CD4-positive, alpha-beta memory T cell (primary cell): ENCODE measurements at regions not wholly inside any gene's neighbourhood (a gene's known extent, or its start where the extent isn't known, plus 50 kb on each side); places are given as distances from the start of the nearest gene placed in this dataset.

Source experiments
- CTCF ChIA-PET: fragments of 350-600 bp; sonication (Branson Sonifier 250); formaldehyde crosslinking; loops from one replicate; lab custom pipeline; 2021; ENCODE audit warnings: inconsistent platforms; ENCODE audit not compliant: partially characterized antibody; lab: Charles Lee
- POLR2A ChIA-PET: fragments of 350-600 bp; sonication (Branson Sonifier 250); formaldehyde crosslinking; loops from one replicate; lab custom pipeline; 2021; ENCODE audit not compliant: partially characterized antibody; lab: Charles Lee
- DNase-seq, 5 donors: peaks; one replicate each; pipeline versions ENCODE4 v3.0.0 to v3.0.0-alpha.2; 2020 to 2022; ENCODE audit warnings: mixed read lengths in 1 of 5
- H3K27ac ChIP-seq: one replicate; pipeline ENCODE4 v1.7.0; 2013; ENCODE audit warnings: low read depth, low read length
- H3K27me3 ChIP-seq: 2 replicates; pipeline ENCODE4 v1.7.0; 2013; ENCODE audit warnings: mild to moderate bottlenecking, low read length, moderate library complexity; ENCODE audit not compliant: insufficient read depth
- H3K36me3 ChIP-seq: 2 replicates; pipeline ENCODE4 v1.7.0; 2013; ENCODE audit warnings: mild to moderate bottlenecking, low read length, moderate library complexity; ENCODE audit not compliant: insufficient read depth
- H3K4me1 ChIP-seq: 2 replicates; pipeline ENCODE4 v1.7.0; 2013; ENCODE audit warnings: mild to moderate bottlenecking, low read length, moderate library complexity; ENCODE audit not compliant: insufficient read depth
- H3K4me3 ChIP-seq, 2 donors: one replicate each; pipeline ENCODE4 v1.7.0; 2013; ENCODE audit warnings: low read length in 2 of 2, mild to moderate bottlenecking in 1 of 2
- H3K9me3 ChIP-seq, 2 donors: one replicate each; pipeline ENCODE4 v1.7.0; 2013; ENCODE audit warnings: low read length in 2 of 2, control low read depth in 1 of 2; ENCODE audit not compliant: control insufficient read depth in 1 of 2
- H3K27ac Mint-ChIP-seq, 7 donors: one replicate each; pipeline ENCODE4 v1.8.0; 2020 to 2021; ENCODE audit warnings: mixed read lengths in 7 of 7, mild to moderate bottlenecking in 6 of 7, inconsistent platforms in 3 of 7, moderate library complexity in 3 of 7
- H3K27me3 Mint-ChIP-seq, 2 donors: one replicate each; pipeline ENCODE4 v1.8.0; 2020 to 2021; ENCODE audit warnings: mixed read lengths in 2 of 2
- H3K36me3 Mint-ChIP-seq, 2 donors: one replicate each; pipeline ENCODE4 v1.8.0; 2020 to 2021; ENCODE audit warnings: mixed read lengths in 2 of 2, inconsistent platforms in 1 of 2, mild to moderate bottlenecking in 1 of 2
- H3K4me1 Mint-ChIP-seq, 4 donors: one replicate each; pipeline ENCODE4 v1.8.0; 2020 to 2021; ENCODE audit warnings: mixed read lengths in 4 of 4, mild to moderate bottlenecking in 1 of 4
- H3K4me3 Mint-ChIP-seq, 8 donors: one replicate each; pipeline ENCODE4 v1.8.0; 2020 to 2021; ENCODE audit warnings: mixed read lengths in 8 of 8, mild to moderate bottlenecking in 7 of 8, moderate library complexity in 6 of 8, inconsistent platforms in 3 of 8
- H3K9me3 Mint-ChIP-seq, 8 donors: one replicate each; pipeline ENCODE4 v1.8.0; 2020 to 2021; ENCODE audit warnings: mixed read lengths in 8 of 8, mild to moderate bottlenecking in 5 of 8, inconsistent platforms in 3 of 8, moderate library complexity in 1 of 8
- intact Hi-C: fragments of 100-400 bp; cut with micrococcal nuclease; formaldehyde crosslinking; loops from one replicate; pipeline ENCODE4 v1.15.1; 2023

GRCh38 chr9:38255599-38255998 is 136.9 kb upstream of the ALDH1B1 start:
- Histone ChIP-seq H3K4me3 (no peak overlapping the region), H3K27me3 (no peaks in the 10 kb centered on the region), H3K36me3 (no peaks in the 10 kb centered on the region), H3K4me1 (no peaks in the 10 kb centered on the region), H3K9me3 (no peaks in the 10 kb centered on the region), H3K27ac (no peak overlapping the region)
- Mint-ChIP-seq H3K9me3 (peaks cover 0 to 4% (median 0%) of the 10 kb centered on the region in 8 donors), H3K27ac (no peak overlapping the region), H3K4me1 (no peaks in the 10 kb centered on the region), H3K36me3 (no peaks in the 10 kb centered on the region), H3K4me3 (no peak overlapping the region), H3K27me3 (peaks cover 7 to 12% of the 10 kb centered on the region in 2 donors)
- intact Hi-C loops, result no loop called here
- no peak for DNase-seq
- POLR2A ChIA-PET, result no interaction called here
- CTCF ChIA-PET, result no interaction called here

GRCh38 chr9:38254756-38255155 is 137.7 kb upstream of the ALDH1B1 start:
- Histone ChIP-seq H3K4me1 (no peaks in the 10 kb centered on the region), H3K27me3 (no peaks in the 10 kb centered on the region), H3K36me3 (no peaks in the 10 kb centered on the region), H3K4me3 (no peak overlapping the region), H3K9me3 (no peaks in the 10 kb centered on the region), H3K27ac (no peak overlapping the region)
- H3K4me1 Mint-ChIP-seq, result no peaks in the 10 kb centered on the region
- peaks cover 0 to 2% (median 0%) of the 10 kb centered on the region in 8 donors for H3K9me3 Mint-ChIP-seq
- H3K27me3 Mint-ChIP-seq, result peaks cover 3 to 8% of the 10 kb centered on the region in 2 donors
- DNase-seq, result no peak
- H3K27ac Mint-ChIP-seq, result no peak overlapping the region
- intact Hi-C loops, result no loop called here
- H3K4me3 Mint-ChIP-seq, result no peak overlapping the region
- ChIA-PET CTCF (no interaction called here), POLR2A (no interaction called here)
- no peaks in the 10 kb centered on the region for H3K36me3 Mint-ChIP-seq

GRCh38 chr9:38254151-38254550 is 138.4 kb upstream of the ALDH1B1 start:
- Mint-ChIP-seq H3K9me3 (no peaks in the 10 kb centered on the region), H3K4me1 (no peaks in the 10 kb centered on the region), H3K27me3 (peaks cover 1 to 5% of the 10 kb centered on the region in 2 donors), H3K4me3 (no peak overlapping the region), H3K36me3 (no peaks in the 10 kb centered on the region), H3K27ac (no peak overlapping the region)
- DNase-seq, result no peak
- no peaks in the 10 kb centered on the region for H3K36me3 ChIP-seq
- H3K27ac ChIP-seq, result no peak overlapping the region
- H3K9me3 ChIP-seq, result no peaks in the 10 kb centered on the region
- ChIA-PET POLR2A (no interaction called here), CTCF (no interaction called here)
- no peak overlapping the region for H3K4me3 ChIP-seq
- H3K27me3 ChIP-seq, result no peaks in the 10 kb centered on the region
- no peaks in the 10 kb centered on the region for H3K4me1 ChIP-seq
- intact Hi-C loops, result no loop called here

DNA sequence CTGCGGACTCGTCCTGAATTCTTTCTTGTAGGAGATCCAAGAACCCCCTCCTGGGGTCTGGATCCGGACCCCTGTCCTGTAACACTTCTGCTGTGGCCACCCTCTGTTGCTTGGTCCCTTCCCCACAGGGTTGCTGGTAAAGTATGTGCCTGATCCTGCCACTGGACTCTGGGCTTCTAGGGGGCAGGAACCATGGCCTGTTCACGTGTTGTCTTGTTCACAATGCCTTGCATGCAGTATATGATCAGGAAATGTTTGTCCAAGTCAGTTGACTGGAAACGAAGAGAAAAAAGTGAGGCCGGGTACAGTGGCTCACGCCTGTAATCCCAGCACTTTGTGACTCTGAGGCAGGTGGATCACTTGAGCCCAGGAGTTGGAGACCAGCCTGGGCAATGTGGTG is 139.3 kb upstream of the ALDH1B1 start:
- Mint-ChIP-seq H3K36me3 (no peaks in the 10 kb centered on the region), H3K9me3 (no peaks in the 10 kb centered on the region), H3K4me3 (no peak overlapping the region), H3K27me3 (peaks cover 1 to 3% of the 10 kb centered on the region in 2 donors), H3K4me1 (no peaks in the 10 kb centered on the region), H3K27ac (no peak overlapping the region)
- intact Hi-C loops, result no loop called here
- H3K4me3 ChIP-seq, result no peak overlapping the region
- ChIA-PET POLR2A (no interaction called here), CTCF (interaction anchor here (0.7 kb wide), 1 partner anchor 36 kb away, joined by 3 read pairs; no protein-coding TSS in a partner anchor)
- H3K9me3 ChIP-seq, result no peaks in the 10 kb centered on the region
- no peak for DNase-seq
- H3K4me1 ChIP-seq, result no peaks in the 10 kb centered on the region
- H3K36me3 ChIP-seq, result no peaks in the 10 kb centered on the region
- no peaks in the 10 kb centered on the region for H3K27me3 ChIP-seq
- H3K27ac ChIP-seq, result no peak overlapping the region

GRCh38 chr9:38251036-38251860 is 141.3 kb upstream of the ALDH1B1 start:
- H3K27ac ChIP-seq, result no peak overlapping the region
- H3K27ac Mint-ChIP-seq, result no peak overlapping the region
- intact Hi-C loops, result no loop called here

DNA sequence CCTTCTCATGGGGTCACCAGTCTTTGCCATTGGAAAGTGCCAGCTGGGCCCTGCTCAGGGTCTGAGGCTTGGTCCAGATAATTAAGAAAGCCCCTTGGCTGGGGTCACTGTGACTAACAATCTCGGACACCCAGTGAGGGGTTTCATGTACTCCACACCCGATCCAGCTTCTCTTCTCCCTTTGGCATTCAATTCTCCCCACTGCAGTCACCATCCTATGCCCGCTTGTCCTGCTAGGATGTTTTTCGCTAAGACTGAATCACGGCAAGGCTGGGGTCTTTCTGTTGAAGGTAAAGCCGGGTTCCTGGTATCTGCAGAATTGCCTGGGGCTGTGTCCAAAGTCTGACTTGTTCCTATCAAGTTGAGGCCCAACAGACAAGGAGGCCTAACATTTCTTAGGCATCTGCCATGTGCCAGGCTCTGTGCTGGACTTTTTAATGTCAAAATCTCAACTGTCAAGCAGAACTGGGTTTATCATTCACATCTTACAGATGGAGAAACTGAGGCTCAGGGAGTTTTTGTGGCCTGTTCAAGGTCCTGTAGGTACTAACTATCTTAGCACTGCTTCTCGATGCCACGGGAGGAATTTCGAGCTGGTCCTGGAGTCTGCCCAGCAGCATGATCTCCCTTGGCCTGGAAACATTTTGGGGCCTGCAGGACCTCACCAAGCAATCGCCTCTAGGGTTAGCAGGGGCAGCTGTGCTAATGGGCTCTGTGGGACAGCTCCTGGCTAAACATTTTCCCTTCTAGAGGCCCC is 142.0 kb upstream of the ALDH1B1 start:
- DNase-seq, result no peak
- H3K27me3 ChIP-seq, result no peaks in the 10 kb centered on the region
- CTCF ChIA-PET, result no interaction called here
- H3K4me3 ChIP-seq, result no peak overlapping the region
- H3K27ac ChIP-seq, result no peak overlapping the region
- H3K27me3 Mint-ChIP-seq, result peaks cover 6 to 8% of the 10 kb centered on the region in 2 donors
- H3K4me1 Mint-ChIP-seq, result no peaks in the 10 kb centered on the region
- no peaks in the 10 kb centered on the region for H3K4me1 ChIP-seq
- no peaks in the 10 kb centered on the region for H3K36me3 ChIP-seq
- H3K4me3 Mint-ChIP-seq, result no peak overlapping the region
- H3K9me3 Mint-ChIP-seq, result no peaks in the 10 kb centered on the region
- intact Hi-C loops, result no loop called here
- H3K27ac Mint-ChIP-seq, result peak overlapping the region in 1 of 7 donors; percentile 38
- no peaks in the 10 kb centered on the region for H3K36me3 Mint-ChIP-seq
- POLR2A ChIA-PET, result no interaction called here
- no peaks in the 10 kb centered on the region for H3K9me3 ChIP-seq

More at GRCh38 chr9:38251036-38251860, 141.3 kb upstream of the ALDH1B1 start:
- Mint-ChIP-seq H3K27me3 (peaks cover 6 to 8% of the 10 kb centered on the region in 2 donors), H3K9me3 (no peaks in the 10 kb centered on the region), H3K36me3 (no peaks in the 10 kb centered on the region), H3K4me1 (no peaks in the 10 kb centered on the region), H3K4me3 (no peak overlapping the region)
- Histone ChIP-seq H3K4me3 (no peak overlapping the region), H3K27me3 (no peaks in the 10 kb centered on the region), H3K36me3 (no peaks in the 10 kb centered on the region), H3K9me3 (no peaks in the 10 kb centered on the region), H3K4me1 (no peaks in the 10 kb centered on the region)
- CTCF ChIA-PET, result no interaction called here
- POLR2A ChIA-PET, result no interaction called here
- DNase-seq, result no peak

- H3K27ac ChIP-seq, result no peak overlapping the region
- no peaks in the 10 kb centered on the region for H3K4me1 Mint-ChIP-seq
- peaks cover 6 to 10% of the 10 kb centered on the region in 2 donors for H3K27me3 Mint-ChIP-seq
- H3K4me3 ChIP-seq, result no peak overlapping the region
- H3K36me3 Mint-ChIP-seq, result no peaks in the 10 kb centered on the region
- H3K4me3 Mint-ChIP-seq, result no peak overlapping the region
- CTCF ChIA-PET, result no interaction called here
- no peak for DNase-seq
- POLR2A ChIA-PET, result no interaction called here
- no peaks in the 10 kb centered on the region for H3K4me1 ChIP-seq
- H3K36me3 ChIP-seq, result no peaks in the 10 kb centered on the region
- no peaks in the 10 kb centered on the region for H3K27me3 ChIP-seq
- intact Hi-C loops, result no loop called here
- no peaks in the 10 kb centered on the region for H3K9me3 Mint-ChIP-seq
- no peaks in the 10 kb centered on the region for H3K9me3 ChIP-seq
- H3K27ac Mint-ChIP-seq, result no peak overlapping the region
Observed at GRCh38 chr9:38249587-38250210, 142.8 kb upstream of the ALDH1B1 start.
